ENCODE measurements at regions not wholly inside any gene's neighbourhood (a gene's known extent, or its start where the extent isn't known, plus 50 kb on each side); places are given as distances from the start of the nearest gene placed in this dataset.

DNA sequence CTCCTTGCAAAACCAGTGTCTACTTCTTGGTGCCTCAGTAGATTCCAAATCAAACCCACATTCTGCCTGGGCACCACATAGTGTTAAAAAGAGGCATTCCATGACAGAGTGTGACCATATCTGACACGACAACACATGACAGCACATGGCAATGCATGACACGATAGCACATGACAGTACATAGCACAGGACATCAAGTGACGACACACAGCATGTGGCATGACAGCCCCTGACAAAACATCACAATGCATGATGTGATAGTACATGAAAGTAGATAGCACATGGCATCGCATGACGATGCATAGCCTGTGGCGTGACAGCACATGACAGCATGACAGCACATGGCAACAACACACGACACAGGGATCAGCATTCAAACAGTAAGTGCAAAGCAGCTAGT is 845.9 kb upstream of the SALL3 start:
- no peak for ATAC-seq
- peaks cover 0 to 4% of the 10 kb centered on the region in 2 donors for H3K9me3 Mint-ChIP-seq

DNA sequence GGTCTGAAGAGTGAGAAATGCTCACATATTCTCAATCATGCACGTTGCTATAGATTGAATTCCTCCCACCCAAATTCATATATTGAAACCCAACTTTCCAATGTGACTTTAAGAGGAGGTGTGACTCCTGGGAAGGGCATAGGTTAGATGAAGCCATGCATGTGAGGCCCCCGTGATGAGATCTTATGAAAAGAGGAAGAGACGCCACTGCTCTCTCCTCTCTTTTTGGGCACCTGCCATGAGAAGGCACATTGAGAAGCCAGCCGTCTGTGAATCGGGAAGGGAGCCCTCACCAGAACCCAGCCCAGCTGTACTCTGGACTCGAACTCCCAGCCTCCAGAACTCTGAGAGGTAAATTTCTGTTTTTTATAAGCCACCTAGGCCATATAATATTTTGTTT is 842.6 kb upstream of the SALL3 start:
- H3K36me3 Mint-ChIP-seq: no peaks in the 10 kb centered on the region

More for the DNA sequence above, 845.9 kb upstream of the SALL3 start:
- Mint-ChIP-seq H3K36me3 (no peaks in the 10 kb centered on the region), H3K27ac (no peak overlapping the region)
- DNase-seq (ENCODE audit: low spot score in 2 of 2): no peak

DNA sequence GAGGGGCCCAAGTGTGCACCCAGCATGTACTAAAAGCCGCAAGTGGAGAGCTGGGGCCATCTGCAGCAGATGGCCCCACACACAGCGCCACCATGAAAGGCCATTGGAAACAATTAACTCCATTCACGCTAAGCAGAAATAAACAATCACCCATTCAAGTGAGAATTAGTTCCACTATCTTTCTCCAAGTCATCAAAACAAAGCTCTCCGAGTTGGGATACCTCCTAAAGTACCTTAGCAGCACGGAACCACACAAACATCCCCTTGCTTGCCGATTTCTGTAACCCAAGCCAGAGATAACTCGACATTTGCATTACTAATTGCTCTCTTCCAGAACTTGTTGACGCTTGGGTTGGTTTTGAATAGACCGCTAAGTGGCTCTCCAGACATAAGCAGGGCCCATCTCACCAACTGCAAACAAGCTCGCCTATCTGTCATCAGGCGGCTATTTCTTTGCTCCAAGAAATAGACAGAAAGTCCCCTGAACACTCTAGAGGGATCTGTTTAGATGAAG is 840.6 kb upstream of the SALL3 start:
- H3K36me3 Mint-ChIP-seq: no peaks in the 10 kb centered on the region

More for the DNA sequence above, 842.6 kb upstream of the SALL3 start:
- ATAC-seq (no peak), DNase-seq (ENCODE audit: low spot score in 2 of 2) (no peak)
- H3K9me3 Mint-ChIP-seq: peaks cover 0 to 4% of the 10 kb centered on the region in 2 donors
- no peak overlapping the region for H3K27ac Mint-ChIP-seq

DNA sequence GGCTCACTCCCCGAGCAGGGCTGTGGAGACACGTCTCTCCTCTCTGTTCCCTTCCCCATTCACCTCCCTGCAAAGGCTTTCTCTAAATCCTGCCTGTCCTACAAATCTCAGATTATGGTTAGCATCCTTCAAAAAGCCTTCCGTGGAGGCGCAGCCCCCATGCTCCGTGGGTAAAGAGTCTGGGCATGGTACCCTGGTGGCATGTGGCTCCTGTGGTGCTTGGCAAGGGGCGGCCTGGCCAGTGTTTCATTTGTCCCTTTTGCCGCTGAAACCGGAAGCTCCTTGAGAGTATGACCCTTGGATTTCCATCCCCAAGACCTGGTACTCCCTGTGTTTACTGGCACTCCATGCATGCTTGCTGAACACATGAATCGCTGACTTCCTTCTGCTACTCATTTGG is 839.3 kb upstream of the SALL3 start:
- H3K27ac Mint-ChIP-seq: no peak overlapping the region
- peaks cover 0 to 4% of the 10 kb centered on the region in 2 donors for H3K9me3 Mint-ChIP-seq
- ATAC-seq: no peak
- DNase-seq (ENCODE audit: low spot score in 2 of 2): no peak
- no peaks in the 10 kb centered on the region for H3K36me3 Mint-ChIP-seq

More for the DNA sequence above, 840.6 kb upstream of the SALL3 start:
- DNase-seq (ENCODE audit: low spot score in 2 of 2): no peak
- Mint-ChIP-seq H3K27ac (no peak overlapping the region), H3K9me3 (peaks cover 0 to 4% of the 10 kb centered on the region in 2 donors)
- ATAC-seq: no peak

DNA sequence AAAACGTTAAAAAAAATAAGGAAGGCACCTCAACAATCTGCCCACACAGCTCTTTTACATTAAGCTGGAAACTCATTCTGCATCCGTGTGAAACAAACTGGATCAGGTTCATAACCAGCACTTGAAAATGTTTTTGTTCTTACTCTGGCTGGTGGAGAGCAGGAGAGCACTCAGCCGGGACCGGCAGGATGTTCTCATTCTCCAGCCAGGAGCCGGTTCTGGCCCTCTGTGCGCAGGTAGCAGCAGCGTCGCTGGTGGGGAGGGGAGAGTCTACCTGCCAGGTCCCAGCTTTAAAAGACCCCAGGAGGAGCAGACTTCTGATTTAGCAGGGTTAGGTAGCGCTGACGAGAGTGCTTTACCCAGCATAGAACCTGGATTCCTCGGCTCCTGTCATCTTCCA is 834.9 kb upstream of the SALL3 start:
- H3K27ac Mint-ChIP-seq: no peak overlapping the region
- ATAC-seq: no peak
- no peaks in the 10 kb centered on the region for H3K36me3 Mint-ChIP-seq
- no peak for DNase-seq (ENCODE audit: low spot score in 2 of 2)
- H3K9me3 Mint-ChIP-seq: no peaks in the 10 kb centered on the region

DNA sequence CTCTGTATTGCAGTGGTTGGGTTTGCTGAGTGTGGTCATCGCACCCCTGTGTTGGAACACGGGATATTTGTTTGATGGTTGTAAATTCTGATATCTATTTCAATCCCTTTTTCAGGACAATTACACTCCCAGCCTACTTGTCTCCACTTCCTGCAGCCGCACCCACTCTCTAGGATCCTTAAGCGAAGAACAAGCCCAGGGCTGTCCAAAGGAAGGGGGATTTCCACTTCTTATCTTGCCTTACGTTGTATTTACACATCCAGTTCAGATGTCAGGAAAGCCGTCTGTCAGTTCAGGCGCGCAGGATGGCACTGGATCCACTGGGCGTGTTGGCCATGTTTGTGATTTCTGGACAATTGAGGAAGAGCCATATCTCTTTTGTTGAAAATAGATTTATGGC is 834.5 kb upstream of the SALL3 start:
- Mint-ChIP-seq H3K36me3 (no peaks in the 10 kb centered on the region), H3K9me3 (no peaks in the 10 kb centered on the region), H3K27ac (no peak overlapping the region)
- DNase-seq (ENCODE audit: low spot score in 2 of 2): no peak
- ATAC-seq: no peak

DNA sequence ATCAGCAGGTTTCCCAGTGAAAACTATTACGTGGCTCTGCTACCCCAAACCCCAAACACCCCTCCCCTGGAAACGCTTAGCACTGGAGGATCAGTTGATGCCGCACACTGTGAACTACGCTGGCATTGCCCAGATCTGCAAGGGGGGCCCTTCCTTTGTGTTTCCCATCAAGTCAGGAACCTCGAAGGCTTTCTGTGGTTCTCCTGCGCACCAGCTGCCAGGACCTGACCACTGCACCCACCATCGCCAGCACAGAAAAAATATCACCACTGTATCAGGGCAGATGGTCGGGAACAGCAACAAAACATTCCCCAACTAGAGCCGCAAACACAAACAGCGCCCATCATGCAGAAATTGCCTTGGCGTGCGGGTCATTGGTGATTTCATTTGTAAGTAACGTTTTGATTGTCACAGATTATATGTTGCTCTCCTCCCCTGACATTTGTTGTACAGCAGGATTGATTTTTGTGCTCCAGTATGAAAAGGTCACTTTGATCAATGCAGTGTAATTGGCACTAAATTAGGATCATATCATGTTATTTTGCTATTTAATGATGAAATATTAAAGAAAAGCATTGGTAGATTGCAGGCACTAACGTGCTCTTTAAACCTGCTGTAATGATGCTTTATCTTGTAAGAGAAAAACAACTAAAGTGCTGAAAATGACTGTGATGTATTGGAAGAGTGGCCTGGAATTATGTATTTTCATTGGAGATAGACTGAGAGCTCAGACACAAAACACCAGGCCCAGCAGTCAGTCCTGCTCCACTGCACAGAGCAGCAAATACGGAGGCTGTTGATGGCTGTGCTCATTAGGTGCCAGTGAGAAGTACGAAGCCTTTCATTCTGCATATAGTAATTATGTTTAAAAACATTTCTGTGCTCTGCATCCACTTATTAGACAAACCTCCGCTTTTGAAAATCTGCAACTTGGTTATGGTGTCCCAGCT is 833.2 kb upstream of the SALL3 start:
- no peak overlapping the region for H3K27ac Mint-ChIP-seq

DNA sequence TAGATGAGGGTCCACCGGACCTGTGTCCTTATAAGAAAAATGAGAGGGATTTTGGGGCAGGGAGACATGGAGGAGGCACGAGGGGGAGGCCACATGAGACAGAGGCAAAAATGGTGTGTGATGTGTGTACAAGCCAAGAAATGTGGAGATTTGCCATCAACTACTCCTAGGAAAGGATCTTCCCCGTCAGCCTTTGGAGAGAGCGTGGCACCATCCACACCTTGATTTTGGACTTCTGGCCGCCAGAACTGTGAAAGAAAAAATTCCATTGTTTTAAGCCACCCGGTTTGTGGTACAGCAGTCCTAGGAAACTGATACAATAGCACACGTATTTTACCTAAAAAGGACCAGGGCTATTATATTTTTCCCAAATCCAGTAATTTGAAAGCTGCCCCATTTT is 829.0 kb upstream of the SALL3 start:
- no peak overlapping the region for H3K27ac Mint-ChIP-seq
- no peaks in the 10 kb centered on the region for H3K9me3 Mint-ChIP-seq
- no peaks in the 10 kb centered on the region for H3K36me3 Mint-ChIP-seq
- DNase-seq (ENCODE audit: low spot score in 2 of 2) (no peak), ATAC-seq (no peak)

More for the DNA sequence above, 833.2 kb upstream of the SALL3 start:
- no peaks in the 10 kb centered on the region for H3K9me3 Mint-ChIP-seq
- ATAC-seq (no peak), DNase-seq (ENCODE audit: low spot score in 2 of 2) (no peak)
- no peaks in the 10 kb centered on the region for H3K36me3 Mint-ChIP-seq

DNA sequence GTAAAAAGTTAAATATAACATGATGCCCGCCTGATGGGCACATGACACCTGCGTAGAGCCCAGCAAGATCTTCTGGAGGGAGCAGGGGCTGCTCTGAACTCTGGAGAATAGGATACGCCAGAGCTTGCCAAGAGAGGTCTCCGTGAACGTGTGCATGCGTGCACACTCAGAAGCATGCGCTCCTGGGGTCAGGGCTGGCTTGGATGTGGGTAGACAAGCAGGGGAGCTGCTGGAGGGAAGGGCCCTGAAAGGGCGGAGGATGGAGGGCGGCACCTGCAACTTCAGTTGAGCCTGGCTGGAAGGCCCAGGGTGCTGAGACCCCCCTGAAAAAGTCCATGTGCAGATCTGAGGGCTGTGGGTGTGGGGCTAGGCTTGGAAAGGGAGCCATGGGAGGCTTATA is 828.4 kb upstream of the SALL3 start:
- ATAC-seq (no peak), DNase-seq (ENCODE audit: low spot score in 2 of 2) (no peak)
- Mint-ChIP-seq H3K36me3 (no peaks in the 10 kb centered on the region), H3K9me3 (no peaks in the 10 kb centered on the region), H3K27ac (no peak overlapping the region)

DNA sequence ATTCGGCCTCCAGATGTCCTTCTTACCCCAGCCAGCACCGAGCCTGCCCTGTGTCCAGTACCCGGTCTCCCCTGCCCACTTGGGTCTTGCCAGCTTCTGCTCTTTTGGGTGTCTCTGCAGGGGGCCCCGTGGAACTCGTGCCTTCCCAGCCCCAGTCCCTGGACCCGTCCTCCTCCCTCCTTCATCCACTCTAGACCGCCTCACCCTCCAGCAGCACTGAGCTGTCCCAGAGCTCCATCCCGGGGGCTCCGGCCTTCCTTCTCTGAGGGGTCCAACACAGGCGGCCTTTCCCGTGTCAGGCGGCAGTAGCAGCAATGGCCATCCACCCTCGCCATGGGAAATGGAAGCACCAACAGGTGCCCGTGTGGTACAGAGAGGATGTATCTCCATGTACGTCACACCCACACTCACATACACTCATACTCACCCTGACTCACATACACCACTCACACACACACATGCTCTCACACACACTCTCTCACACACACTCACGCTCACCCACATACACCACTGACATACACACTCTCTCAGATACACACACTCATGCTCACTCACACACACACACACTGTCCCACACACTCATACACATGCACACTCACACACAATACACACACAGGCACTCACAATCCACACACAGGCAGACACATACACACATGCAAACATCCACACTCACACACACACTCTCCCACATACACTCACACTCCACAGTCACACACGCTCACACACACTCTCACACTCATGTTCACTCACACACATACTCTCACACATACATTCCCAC is 827.5 kb upstream of the SALL3 start:
- H3K36me3 Mint-ChIP-seq: no peaks in the 10 kb centered on the region
- H3K27ac Mint-ChIP-seq: no peak overlapping the region
- DNase-seq (ENCODE audit: low spot score in 2 of 2): no peak
- ATAC-seq: no peak
- no peaks in the 10 kb centered on the region for H3K9me3 Mint-ChIP-seq

DNA sequence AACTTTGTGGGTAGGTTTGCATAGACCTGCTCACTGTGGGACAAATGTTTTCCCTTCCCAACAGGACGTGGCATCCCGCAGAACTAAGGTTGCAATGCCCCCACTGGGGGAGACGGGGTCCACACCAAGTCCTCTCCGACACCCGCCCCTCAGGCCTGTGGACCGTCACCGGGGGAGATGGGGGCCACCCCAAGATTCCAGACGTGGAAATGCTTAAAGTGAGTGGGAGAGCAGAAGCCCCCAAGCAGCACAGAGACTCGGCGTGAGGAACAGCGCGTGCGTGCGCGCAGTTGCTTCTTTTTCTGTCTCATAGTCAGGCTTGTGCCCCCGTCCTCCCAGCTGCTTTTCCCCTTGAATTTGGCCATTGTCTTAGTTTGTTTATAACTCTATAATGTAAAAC is 826.3 kb upstream of the SALL3 start:
- Mint-ChIP-seq H3K27ac (no peak overlapping the region), H3K9me3 (no peaks in the 10 kb centered on the region), H3K36me3 (no peaks in the 10 kb centered on the region)

DNA sequence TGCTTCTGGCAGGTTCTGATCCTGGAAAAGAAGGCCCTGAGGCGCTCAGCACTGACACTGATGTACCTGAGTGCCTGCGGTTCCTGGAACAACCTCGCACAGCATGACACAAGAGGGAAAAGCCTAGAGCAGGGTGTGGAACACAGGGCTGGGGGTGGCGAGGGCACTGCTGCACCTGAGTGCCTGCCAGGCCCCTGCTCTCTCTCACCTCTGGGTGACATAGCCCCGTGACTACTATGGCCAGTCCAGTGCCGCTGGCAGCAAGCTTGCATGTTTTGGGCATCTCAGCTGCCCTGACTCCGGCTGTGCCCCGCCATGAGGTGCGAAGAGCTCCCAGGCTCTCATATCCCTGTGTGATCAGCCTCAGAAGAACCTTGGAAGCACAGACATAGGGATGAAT is 825.2 kb upstream of the SALL3 start:
- H3K27ac Mint-ChIP-seq: no peak overlapping the region

More for the DNA sequence above, 826.3 kb upstream of the SALL3 start:
- ATAC-seq: no peak
- no peak for DNase-seq (ENCODE audit: low spot score in 2 of 2)

DNA sequence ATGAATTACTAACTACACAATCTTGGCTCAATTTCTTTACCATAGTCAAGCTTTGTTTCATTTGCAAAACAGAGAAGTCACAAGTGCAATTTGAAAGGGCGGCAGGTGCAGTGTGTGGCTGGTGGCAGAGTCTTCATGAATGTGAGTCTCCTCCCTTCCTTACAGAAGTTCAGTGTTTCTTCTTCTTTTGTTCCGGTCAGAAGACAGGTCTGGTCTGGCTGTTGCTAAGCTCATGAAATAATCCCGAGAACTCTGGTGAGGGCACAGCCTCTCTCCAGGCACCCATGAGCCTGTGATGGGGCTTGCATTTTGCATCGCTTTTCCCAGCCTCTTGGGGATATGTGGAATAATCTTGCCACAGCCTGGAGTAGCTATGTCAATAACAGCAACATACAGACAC is 824.8 kb upstream of the SALL3 start:
- ATAC-seq: no peak
- Mint-ChIP-seq H3K9me3 (peaks cover 0 to 3% of the 10 kb centered on the region in 2 donors), H3K36me3 (no peaks in the 10 kb centered on the region), H3K27ac (no peak overlapping the region)
- DNase-seq (ENCODE audit: low spot score in 2 of 2): no peak

More for the DNA sequence above, 825.2 kb upstream of the SALL3 start:
- no peak for DNase-seq (ENCODE audit: low spot score in 2 of 2)
- Mint-ChIP-seq H3K36me3 (no peaks in the 10 kb centered on the region), H3K9me3 (peaks cover 0 to 3% of the 10 kb centered on the region in 2 donors)
- no peak for ATAC-seq

DNA sequence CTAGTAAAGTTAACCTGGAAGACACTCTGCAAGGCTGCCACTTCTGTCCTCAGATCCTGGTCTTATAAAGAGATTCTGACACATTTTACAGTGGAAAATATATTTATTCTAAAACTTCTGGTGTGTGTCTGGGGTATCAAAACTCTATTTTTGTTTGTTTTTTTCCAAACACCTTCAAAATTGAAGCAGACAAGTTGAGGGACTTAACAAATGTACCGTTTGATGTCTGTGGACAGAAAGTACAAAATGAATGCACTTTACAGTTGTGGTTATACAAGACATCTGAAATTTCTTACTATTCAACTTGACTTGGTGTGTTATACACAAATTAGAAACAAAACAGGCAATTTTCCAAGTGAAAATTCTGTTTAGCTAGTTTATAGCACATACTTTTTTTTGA is 823.2 kb upstream of the SALL3 start:
- Mint-ChIP-seq H3K9me3 (peaks cover 0 to 7% of the 10 kb centered on the region in 2 donors), H3K36me3 (no peaks in the 10 kb centered on the region), H3K27ac (no peak overlapping the region)
- DNase-seq (ENCODE audit: low spot score in 2 of 2) (no peak), ATAC-seq (no peak)

DNA sequence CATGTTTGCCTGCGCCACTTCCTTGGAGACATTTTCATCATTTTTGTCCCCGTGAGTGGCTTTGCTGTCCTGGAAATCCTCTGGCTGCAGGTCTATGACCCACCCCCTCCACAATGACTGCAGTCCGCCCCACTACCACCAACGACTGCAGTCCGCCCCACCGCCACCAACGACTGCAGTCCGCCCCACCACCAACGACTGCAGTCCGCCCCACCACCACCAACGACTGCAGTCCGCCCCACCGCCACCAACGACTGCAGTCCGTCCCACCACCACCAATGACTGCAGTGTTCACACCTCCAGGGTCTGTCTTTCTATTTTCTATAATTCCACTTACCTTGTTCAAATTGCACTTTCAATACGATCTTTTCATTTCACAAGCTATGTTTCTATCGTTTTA is 820.7 kb upstream of the SALL3 start:
- Mint-ChIP-seq H3K36me3 (no peaks in the 10 kb centered on the region), H3K27ac (no peak overlapping the region), H3K9me3 (peaks cover 0 to 7% of the 10 kb centered on the region in 2 donors)
- ATAC-seq (no peak), DNase-seq (ENCODE audit: low spot score in 2 of 2) (no peak)

DNA sequence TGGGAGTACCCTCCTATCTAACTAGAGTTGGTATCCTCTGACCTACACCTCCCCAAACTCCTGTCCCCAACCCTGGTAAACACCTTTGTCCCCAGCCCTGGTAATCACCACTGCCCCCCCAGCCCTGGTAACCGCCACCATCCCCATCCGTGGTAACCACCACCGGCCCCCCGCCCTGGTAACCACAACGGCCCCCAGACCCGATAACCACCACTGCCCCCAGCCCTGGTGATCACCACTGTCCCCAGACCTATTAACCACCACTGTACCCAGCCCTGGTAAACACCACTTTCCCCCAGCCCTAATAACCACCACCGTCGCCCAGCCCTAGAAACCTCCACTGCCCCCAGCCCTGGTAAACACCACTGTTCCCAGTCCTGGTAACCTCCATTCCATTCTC is 820.2 kb upstream of the SALL3 start:
- Mint-ChIP-seq H3K9me3 (peaks cover 0 to 7% of the 10 kb centered on the region in 2 donors), H3K36me3 (no peaks in the 10 kb centered on the region), H3K27ac (no peak overlapping the region)
- DNase-seq (ENCODE audit: low spot score in 2 of 2): no peak
- ATAC-seq: no peak

DNA sequence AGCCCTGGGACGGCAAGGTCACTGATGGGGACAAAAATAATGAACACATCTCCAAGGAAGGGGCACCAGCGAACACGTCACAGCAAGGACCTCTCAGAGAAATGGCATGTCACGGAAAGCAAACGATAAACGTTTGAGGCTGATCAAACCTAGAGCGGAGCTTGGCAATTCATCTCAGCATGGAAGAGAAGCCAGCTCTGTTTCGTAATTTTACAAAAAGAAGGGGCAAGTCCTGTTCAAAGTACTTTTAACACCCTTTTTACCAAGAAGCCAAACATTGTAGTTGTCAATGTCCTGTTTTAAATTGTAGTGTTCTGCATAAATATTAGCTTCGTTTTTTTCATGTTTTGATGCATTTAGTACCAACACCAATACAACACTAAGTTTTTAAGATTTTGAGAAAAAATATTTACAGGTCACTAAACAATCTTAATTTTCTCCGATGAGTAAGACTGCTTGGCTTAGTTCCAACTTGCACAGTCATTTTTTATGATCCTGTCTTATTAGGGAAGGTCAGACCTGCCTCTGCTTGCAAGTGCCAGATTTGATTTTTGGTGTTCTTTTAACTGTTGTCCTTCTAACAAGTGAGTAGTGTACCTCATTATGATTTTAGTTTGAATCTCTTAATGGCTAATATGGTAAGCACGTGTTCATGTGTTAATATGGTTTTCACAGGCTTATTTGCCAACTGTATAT is 818.5 kb upstream of the SALL3 start:
- H3K9me3 Mint-ChIP-seq: peaks cover 0 to 7% of the 10 kb centered on the region in 2 donors
- DNase-seq (ENCODE audit: low spot score in 2 of 2) (no peak), ATAC-seq (no peak)
- H3K36me3 Mint-ChIP-seq: no peaks in the 10 kb centered on the region
- H3K27ac Mint-ChIP-seq: no peak overlapping the region
